SK-N-SH treated with all-trans-retinoic acid at 6 μM for 48 hours (cell line): ENCODE measurements at regions not wholly inside any gene's neighbourhood (a gene's known extent, or its start where the extent isn't known, plus 50 kb on each side); places are given as distances from the start of the nearest gene placed in this dataset.

Experiments used
- BACH2 ChIP-seq: fragments of 250-450 bp; sonication (Bioruptor Pico); IDR thresholded peaks from 2 replicates; pipeline ENCODE4 v1.9.0; 2021; ENCODE audit warnings: mild to moderate bottlenecking, borderline replicate concordance
- PPARA ChIP-seq: fragments of 250-450 bp; sonication (Bioruptor Pico); IDR thresholded peaks from 2 replicates; pipeline ENCODE4 v1.5.0; 2020; ENCODE audit warnings: mild to moderate bottlenecking, borderline replicate concordance
- ZFP3 ChIP-seq: fragments of 250-450 bp; sonication (Bioruptor Pico); IDR thresholded peaks from 2 replicates; pipeline ENCODE4 v1.5.0; 2020; ENCODE audit warnings: mild to moderate bottlenecking, moderate library complexity
- ZNF8 ChIP-seq: fragments of 450-650 bp; formaldehyde crosslinking; IDR thresholded peaks from 2 replicates; pipeline ENCODE4 v1.5.0; 2020; ENCODE audit warnings: mild to moderate bottlenecking, moderate library complexity
- TF ChIP-seq, protein P1 (sequence below): fragments of 250-450 bp; sonication (Bioruptor Pico); IDR thresholded peaks from 2 replicates; pipeline ENCODE4 v1.5.1; 2020; ENCODE audit warnings: low read depth, mild to moderate bottlenecking, moderate library complexity

DNA sequence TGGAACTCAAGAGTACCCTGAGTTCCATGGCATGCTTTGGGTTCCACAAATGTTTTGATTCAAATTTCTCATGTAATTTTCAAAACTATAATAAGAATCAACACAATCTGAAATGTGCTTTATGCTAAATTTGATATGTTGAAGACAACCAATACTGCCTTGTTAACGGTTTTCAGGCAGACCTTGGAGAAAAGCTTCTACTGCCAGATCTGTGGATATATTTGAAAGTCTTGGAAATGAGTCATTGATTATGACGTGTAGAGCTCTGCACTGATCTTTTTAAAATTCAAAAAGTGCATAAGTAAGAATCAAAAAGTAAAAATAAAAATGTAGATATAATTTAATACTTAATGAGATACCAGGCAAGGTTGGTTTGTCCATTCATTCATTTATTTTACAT is 74.0 kb upstream of the TNR start:
- TF ChIP-seq ZFP3 (CRISPR knock-in tag) (no peak), ZNF8 (no peak), BACH2 (CRISPR knock-in tag) (no peak), PPARA (CRISPR knock-in tag) (no peak)
- TF ChIP-seq, protein P1, sequence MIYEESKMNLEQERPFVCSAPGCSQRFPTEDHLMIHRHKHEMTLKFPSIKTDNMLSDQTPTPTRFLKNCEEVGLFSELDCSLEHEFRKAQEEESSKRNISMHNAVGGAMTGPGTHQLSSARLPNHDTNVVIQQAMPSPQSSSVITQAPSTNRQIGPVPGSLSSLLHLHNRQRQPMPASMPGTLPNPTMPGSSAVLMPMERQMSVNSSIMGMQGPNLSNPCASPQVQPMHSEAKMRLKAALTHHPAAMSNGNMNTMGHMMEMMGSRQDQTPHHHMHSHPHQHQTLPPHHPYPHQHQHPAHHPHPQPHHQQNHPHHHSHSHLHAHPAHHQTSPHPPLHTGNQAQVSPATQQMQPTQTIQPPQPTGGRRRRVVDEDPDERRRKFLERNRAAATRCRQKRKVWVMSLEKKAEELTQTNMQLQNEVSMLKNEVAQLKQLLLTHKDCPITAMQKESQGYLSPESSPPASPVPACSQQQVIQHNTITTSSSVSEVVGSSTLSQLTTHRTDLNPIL (CRISPR knock-in tag) = no peak
